ENCODE measurements at regions not wholly inside any gene's neighbourhood (a gene's known extent, or its start where the extent isn't known, plus 50 kb on each side); places are given as distances from the start of the nearest gene placed in this dataset.

GRCh38 chr6:169112483-169113320 lies 140.9 kb downstream of the THBS2 start:
- TF ChIP-seq CHD1 (IDR thresholded peaks at IDR 0.05; ENCODE audit: low read depth, low read length) (no peak), RFX5 (IDR thresholded peaks at IDR 0.05; ENCODE audit: low read depth, low read length) (no peak), POLR2A (IDR thresholded peaks at IDR 0.05; ENCODE audit: low read depth, low read length) (no peak), FOS (IDR thresholded peaks at IDR 0.05; ENCODE audit: low read depth, low read length) (no peak), SMC3 (IDR thresholded peaks at IDR 0.05; ENCODE audit: low read depth, low read length) (no peak), RCOR1 (IDR thresholded peaks at IDR 0.05; ENCODE audit: insufficient replicate concordance, low read length) (no peak), MAFK (IDR thresholded peaks at IDR 0.05; ENCODE audit: low read depth, low read length) (no peak), RAD21 (IDR thresholded peaks at IDR 0.05; ENCODE audit: low read length) (no peak)
- TF ChIP-seq, protein P1, sequence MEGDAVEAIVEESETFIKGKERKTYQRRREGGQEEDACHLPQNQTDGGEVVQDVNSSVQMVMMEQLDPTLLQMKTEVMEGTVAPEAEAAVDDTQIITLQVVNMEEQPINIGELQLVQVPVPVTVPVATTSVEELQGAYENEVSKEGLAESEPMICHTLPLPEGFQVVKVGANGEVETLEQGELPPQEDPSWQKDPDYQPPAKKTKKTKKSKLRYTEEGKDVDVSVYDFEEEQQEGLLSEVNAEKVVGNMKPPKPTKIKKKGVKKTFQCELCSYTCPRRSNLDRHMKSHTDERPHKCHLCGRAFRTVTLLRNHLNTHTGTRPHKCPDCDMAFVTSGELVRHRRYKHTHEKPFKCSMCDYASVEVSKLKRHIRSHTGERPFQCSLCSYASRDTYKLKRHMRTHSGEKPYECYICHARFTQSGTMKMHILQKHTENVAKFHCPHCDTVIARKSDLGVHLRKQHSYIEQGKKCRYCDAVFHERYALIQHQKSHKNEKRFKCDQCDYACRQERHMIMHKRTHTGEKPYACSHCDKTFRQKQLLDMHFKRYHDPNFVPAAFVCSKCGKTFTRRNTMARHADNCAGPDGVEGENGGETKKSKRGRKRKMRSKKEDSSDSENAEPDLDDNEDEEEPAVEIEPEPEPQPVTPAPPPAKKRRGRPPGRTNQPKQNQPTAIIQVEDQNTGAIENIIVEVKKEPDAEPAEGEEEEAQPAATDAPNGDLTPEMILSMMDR (conservative IDR thresholded peaks at IDR 0.05; ENCODE audit: low read depth, low read length) = no peak
